ENCODE measurements at regions not wholly inside any gene's neighbourhood (a gene's known extent, or its start where the extent isn't known, plus 50 kb on each side); places are given as distances from the start of the nearest gene placed in this dataset.

GRCh38 chr18:78495550-78495949 lies 484.1 kb upstream of the SALL3 start:
- ATAC-seq (no peak), DNase-seq (ENCODE audit: low spot score) (no peak), FAIRE-seq (no peak)
- H3K27me3 ChIP-seq (ENCODE audit: control insufficient read depth in 1 of 2, insufficient read depth in 2 of 2, low read length in 2 of 2), result peaks cover 0 to 6% of the 10 kb centered on the region in 2 experiments; a peak in 1 of 5 replicates
- no peak overlapping the region for H3K4me2 ChIP-seq (ENCODE audit: low read depth, low read length)
- in situ Hi-C loops (cut with HindIII; ENCODE audit: extremely low pct_ligation_motif_present, low pct_unique_long_range_greater_than_20kb) (no loop called here), intact Hi-C loops (cut with micrococcal nuclease; ENCODE audit: unreplicated experiment) (no loop called here)
- 53% methylated on average over 8 of the region's 14 CpGs for WGBS (ENCODE audit: low lambda C conversion rate)
- POLR2A ChIA-PET, result no interaction called here
- no TSS peak for BruUV-seq (replicated peaks)
- no peak overlapping the region for H3K4me3 ChIP-seq (replicated peaks in 1 of 3; ENCODE audit: insufficient read depth in 1 of 3, low read depth in 2 of 3, low read length in 3 of 3)
- H2AFZ ChIP-seq (ENCODE audit: low read length), result no peak overlapping the region
- H3K4me1 ChIP-seq (ENCODE audit: insufficient read depth, low read length), result no peaks in the 10 kb centered on the region
- H3K79me2 ChIP-seq (ENCODE audit: insufficient read depth, low read length), result no peaks in the 10 kb centered on the region
- no peak overlapping the region for H3K9ac ChIP-seq (ENCODE audit: insufficient read depth, low read depth, low read length)
- peaks cover 17% of the 10 kb centered on the region for H3K9me3 ChIP-seq (ENCODE audit: low read length)
- CTCF ChIA-PET (ENCODE audit: low intra/inter-chr PET ratio, low total read pairs), result no interaction called here
- no peaks in the 10 kb centered on the region for H3K36me3 ChIP-seq (replicated peaks in 1 of 2; ENCODE audit: control insufficient read depth in 1 of 2, insufficient read depth in 2 of 2, low read length in 2 of 2)
- H4K20me1 ChIP-seq (ENCODE audit: insufficient read depth, low read length), result no peaks in the 10 kb centered on the region
- no peak overlapping the region for H3K27ac ChIP-seq (ENCODE audit: extremely low read length, insufficient read depth, low read length)
- no peak for TF ChIP-seq RORA (CRISPR knock-in tag; IDR thresholded peaks at IDR 0.05)
- TF ChIP-seq ZNF878 (CRISPR knock-in tag; IDR thresholded peaks at IDR 0.05), result no peak
- TF ChIP-seq CTCF (CRISPR knock-in tag; IDR thresholded peaks at IDR 0.05), result no peak
- no peak for TF ChIP-seq ZNF232 (CRISPR knock-in tag; IDR thresholded peaks at IDR 0.05; ENCODE audit: borderline replicate concordance)
- no peak for TF ChIP-seq SRSF4 (IDR thresholded peaks at IDR 0.05; ENCODE audit: low read depth, low read length, poor library complexity, severe bottlenecking)
- TF ChIP-seq ZBTB10 (CRISPR knock-in tag; IDR thresholded peaks at IDR 0.05; ENCODE audit: borderline replicate concordance), result no peak
- TF ChIP-seq CAMTA2 (CRISPR knock-in tag; IDR thresholded peaks at IDR 0.05; ENCODE audit: borderline replicate concordance), result no peak
- TF ChIP-seq HOXA3 (CRISPR knock-in tag; IDR thresholded peaks at IDR 0.05), result no peak
- TF ChIP-seq ZBTB7B (CRISPR knock-in tag; IDR thresholded peaks at IDR 0.05), result no peak
- TF ChIP-seq ZNF44 (CRISPR knock-in tag; IDR thresholded peaks at IDR 0.05), result no peak
- no peak for TF ChIP-seq ZBTB38 (CRISPR knock-in tag; IDR thresholded peaks at IDR 0.05)
- TF ChIP-seq KIAA2018 (CRISPR knock-in tag; IDR thresholded peaks at IDR 0.05; ENCODE audit: borderline replicate concordance), result no peak

All from HepG2 (cell line).